Smooth muscle cell (in vitro differentiated cells): ENCODE measurements at regions not wholly inside any gene's neighbourhood (a gene's known extent, or its start where the extent isn't known, plus 50 kb on each side); places are given as distances from the start of the nearest gene placed in this dataset.

Experiments used
- DNase-seq: peaks from one replicate; lab custom pipeline; 2025; ENCODE audit not compliant: unreplicated experiment; lab: John Stamatoyannopoulos, UW
- H2AFZ ChIP-seq: fragments of 200-600 bp; sonication (generic); 2 replicates; pipeline ENCODE4 v1.6.0; 2016; ENCODE audit warnings: antibody characterized with exemption, low read depth, mild to moderate bottlenecking
- H3F3A ChIP-seq: fragments of 200-600 bp; sonication (generic); 2 replicates; pipeline ENCODE4 v1.6.0; 2017; ENCODE audit warnings: antibody characterized with exemption, low read depth
- H3K27ac ChIP-seq: fragments of 200-600 bp; sonication (generic); 2 replicates; pipeline ENCODE4 v1.5.1; 2016; ENCODE audit warnings: low read depth, mild to moderate bottlenecking
- H3K27me3 ChIP-seq: fragments of 200-600 bp; sonication (generic); 2 replicates; pipeline ENCODE4 v1.6.1; 2016; ENCODE audit warnings: low read depth, mild to moderate bottlenecking
- H3K36me3 ChIP-seq: fragments of 200-600 bp; sonication (generic); 2 replicates; pipeline ENCODE4 v1.5.1; 2016; ENCODE audit warnings: low read depth
- H3K4me1 ChIP-seq: fragments of 200-600 bp; sonication (generic); 2 replicates; pipeline ENCODE4 v1.5.1; 2016; ENCODE audit warnings: low read depth
- H3K4me2 ChIP-seq: fragments of 200-600 bp; sonication (generic); 2 replicates; pipeline ENCODE4 v1.6.0; 2016; ENCODE audit warnings: mild to moderate bottlenecking
- H3K4me3 ChIP-seq: fragments of 200-600 bp; sonication (generic); 2 replicates; pipeline ENCODE4 v1.5.1; 2016; ENCODE audit warnings: mild to moderate bottlenecking
- H3K79me2 ChIP-seq: fragments of 200-600 bp; sonication (generic); 2 replicates; pipeline ENCODE4 v1.6.0; 2016; ENCODE audit warnings: low read depth, mild to moderate bottlenecking
- H3K9ac ChIP-seq: fragments of 200-600 bp; sonication (generic); 2 replicates; pipeline ENCODE4 v1.6.0; 2016; ENCODE audit warnings: low read depth
- H3K9me3 ChIP-seq: fragments of 200-600 bp; sonication (generic); replicated peaks from 2 replicates; pipeline ENCODE4 v1.5.1; 2016; ENCODE audit warnings: low read depth
- H4K20me1 ChIP-seq: fragments of 200-600 bp; sonication (generic); 2 replicates; pipeline ENCODE4 v1.6.0; 2016; ENCODE audit warnings: low read depth
- WGBS: methylation state at CpG from one replicate; pipeline ENCODE4 v1.1.7; 2016; ENCODE audit warnings: low lambda C conversion rate; 5-methylcytosine and 5-hydroxymethylcytosine counted together
- TF ChIP-seq, protein P1 (sequence below): fragments of 200-600 bp; sonication (generic); IDR thresholded peaks from 2 replicates; pipeline ENCODE4 v1.5.1; 2017; ENCODE audit warnings: borderline replicate concordance, mild to moderate bottlenecking, antibody characterized with exemption; ENCODE audit not compliant: insufficient read depth, poor library complexity, severe bottlenecking

GRCh38 chr9:103991001-103991400 lies 103.1 kb upstream of the SMC2 start:
- Histone ChIP-seq H3K27ac (no peak overlapping the region), H3K79me2 (no peaks in the 10 kb centered on the region), H3K4me3 (no peak overlapping the region), H3K4me2 (no peak overlapping the region), H3K4me1 (no peaks in the 10 kb centered on the region), H2AFZ (no peak overlapping the region), H3K9ac (no peak overlapping the region), H3K36me3 (no peaks in the 10 kb centered on the region), H3K27me3 (no peaks in the 10 kb centered on the region), H4K20me1 (no peaks in the 10 kb centered on the region), H3K9me3 (no peaks in the 10 kb centered on the region), H3F3A (no peaks in the 10 kb centered on the region)
- WGBS = 58% methylated on average over 2 of the region's 2 CpGs
- no peak for DNase-seq
- TF ChIP-seq, protein P1, sequence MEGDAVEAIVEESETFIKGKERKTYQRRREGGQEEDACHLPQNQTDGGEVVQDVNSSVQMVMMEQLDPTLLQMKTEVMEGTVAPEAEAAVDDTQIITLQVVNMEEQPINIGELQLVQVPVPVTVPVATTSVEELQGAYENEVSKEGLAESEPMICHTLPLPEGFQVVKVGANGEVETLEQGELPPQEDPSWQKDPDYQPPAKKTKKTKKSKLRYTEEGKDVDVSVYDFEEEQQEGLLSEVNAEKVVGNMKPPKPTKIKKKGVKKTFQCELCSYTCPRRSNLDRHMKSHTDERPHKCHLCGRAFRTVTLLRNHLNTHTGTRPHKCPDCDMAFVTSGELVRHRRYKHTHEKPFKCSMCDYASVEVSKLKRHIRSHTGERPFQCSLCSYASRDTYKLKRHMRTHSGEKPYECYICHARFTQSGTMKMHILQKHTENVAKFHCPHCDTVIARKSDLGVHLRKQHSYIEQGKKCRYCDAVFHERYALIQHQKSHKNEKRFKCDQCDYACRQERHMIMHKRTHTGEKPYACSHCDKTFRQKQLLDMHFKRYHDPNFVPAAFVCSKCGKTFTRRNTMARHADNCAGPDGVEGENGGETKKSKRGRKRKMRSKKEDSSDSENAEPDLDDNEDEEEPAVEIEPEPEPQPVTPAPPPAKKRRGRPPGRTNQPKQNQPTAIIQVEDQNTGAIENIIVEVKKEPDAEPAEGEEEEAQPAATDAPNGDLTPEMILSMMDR = no peak

GRCh38 chr9:103991698-103992097 lies 102.4 kb upstream of the SMC2 start:
- Histone ChIP-seq H3K9me3 (no peaks in the 10 kb centered on the region), H3K27me3 (no peaks in the 10 kb centered on the region), H3K36me3 (no peaks in the 10 kb centered on the region), H3K4me2 (no peak overlapping the region), H2AFZ (no peak overlapping the region), H3F3A (no peaks in the 10 kb centered on the region), H3K9ac (no peak overlapping the region), H3K4me3 (no peak overlapping the region), H4K20me1 (no peaks in the 10 kb centered on the region), H3K79me2 (no peaks in the 10 kb centered on the region), H3K4me1 (no peaks in the 10 kb centered on the region), H3K27ac (no peak overlapping the region)
- DNase-seq = no peak
- 61% methylated on average over 1 of the region's 1 CpG for WGBS
- TF ChIP-seq, protein P1 = no peak

DNA sequence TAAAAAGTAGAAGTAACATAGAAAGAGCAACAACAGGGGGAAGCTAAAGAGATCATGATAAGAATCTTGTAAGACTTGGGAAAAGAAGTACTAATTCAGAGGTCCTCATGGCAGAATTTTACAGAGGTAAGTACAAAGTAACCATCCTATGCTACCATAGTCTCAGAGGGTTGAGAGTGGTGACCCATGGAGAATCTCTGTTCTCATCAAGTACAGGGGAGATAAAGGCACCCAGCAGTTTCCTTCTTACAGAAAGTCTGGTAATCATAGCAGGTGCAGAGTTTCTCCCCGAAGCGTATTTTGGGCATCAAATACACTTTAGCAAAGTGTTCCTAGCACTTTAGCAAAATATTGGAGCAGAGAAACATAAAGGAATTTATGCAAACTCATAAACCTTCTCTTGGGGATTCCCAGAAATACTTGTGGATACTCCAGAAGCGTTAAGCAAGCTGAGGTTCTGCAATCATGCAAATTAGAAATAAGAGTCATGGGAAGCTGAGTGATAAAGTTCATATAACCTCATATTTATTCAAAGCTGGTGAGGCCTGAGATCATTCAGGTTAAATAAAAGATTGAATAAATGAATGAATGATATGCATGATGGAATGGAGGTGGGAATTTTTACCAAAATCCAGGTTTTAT lies 101.0 kb upstream of the SMC2 start:
- WGBS = 80% methylated on average over 3 of the region's 3 CpGs
- Histone ChIP-seq H3F3A (no peaks in the 10 kb centered on the region), H3K27me3 (no peaks in the 10 kb centered on the region), H3K4me1 (no peaks in the 10 kb centered on the region), H3K79me2 (no peaks in the 10 kb centered on the region), H2AFZ (no peak overlapping the region), H4K20me1 (no peaks in the 10 kb centered on the region), H3K4me3 (no peak overlapping the region), H3K9me3 (no peaks in the 10 kb centered on the region), H3K4me2 (no peak overlapping the region), H3K9ac (no peak overlapping the region), H3K27ac (no peak overlapping the region), H3K36me3 (no peaks in the 10 kb centered on the region)
- no peak for DNase-seq
- TF ChIP-seq, protein P1 = no peak

DNA sequence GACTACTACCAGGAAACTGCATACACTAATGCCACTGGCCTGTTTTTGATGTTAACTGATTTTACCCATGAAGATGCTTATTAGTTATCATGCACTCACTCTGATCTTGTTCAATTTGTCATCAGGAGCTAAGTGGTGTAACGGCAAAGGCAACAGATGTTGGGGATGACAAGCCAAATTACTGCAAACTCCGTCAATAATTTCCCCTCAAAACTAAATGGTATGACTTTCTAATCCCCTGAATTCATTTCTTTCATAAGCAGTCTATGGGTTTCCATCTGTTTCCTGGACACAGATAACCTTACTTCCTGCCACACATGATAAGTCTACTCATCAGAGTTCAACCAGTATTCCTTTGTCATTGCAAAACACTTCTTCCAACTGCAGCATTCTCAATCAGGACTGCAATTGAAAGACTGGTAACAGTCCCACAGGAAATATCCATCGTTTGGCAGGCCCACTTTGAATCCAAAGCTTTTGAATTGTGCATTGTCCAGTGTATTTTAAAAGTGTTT lies 96.2 kb upstream of the SMC2 start:
- Histone ChIP-seq H3K4me3 (no peak overlapping the region), H3K79me2 (no peaks in the 10 kb centered on the region), H3K9ac (no peak overlapping the region), H3F3A (no peaks in the 10 kb centered on the region), H3K4me1 (no peaks in the 10 kb centered on the region), H2AFZ (no peak overlapping the region), H3K27ac (no peak overlapping the region), H3K27me3 (no peaks in the 10 kb centered on the region), H3K9me3 (no peaks in the 10 kb centered on the region), H3K36me3 (no peaks in the 10 kb centered on the region), H3K4me2 (no peak overlapping the region), H4K20me1 (no peaks in the 10 kb centered on the region)
- 79% methylated on average over 3 of the region's 3 CpGs for WGBS
- TF ChIP-seq, protein P1 = no peak
- DNase-seq = no peak
